T-cell (primary cell): ENCODE measurements at regions not wholly inside any gene's neighbourhood (a gene's known extent, or its start where the extent isn't known, plus 50 kb on each side); places are given as distances from the start of the nearest gene placed in this dataset.

ENCODE experiments used
- ATAC-seq, 4 experiments: fragments of 200-7000 bp in 3 of 4; fragments of 150-1000 bp in 1 of 4; cut with Tn5 transposase; replicated peaks in 1 of 4; 1 replicate in 3 of 4; 2 replicates in 1 of 4; pipeline ENCODE4 v1.10.0; 2021; ENCODE audit warnings: moderate library complexity in 3 of 4, mild to moderate bottlenecking in 2 of 4, moderate number of reproducible peaks in 1 of 4
- CTCF ChIA-PET, 2 donors: fragments of 300-600 bp; sonication (Branson Sonifier 250); formaldehyde crosslinking; loops; one replicate each; lab custom pipeline; 2022; ENCODE audit warnings: antibody characterized with exemption in 2 of 2; lab: Charles Lee
- POLR2A ChIA-PET, 2 donors: fragments of 300-600 bp; sonication (Branson Sonifier 250); formaldehyde crosslinking; loops; one replicate each; lab custom pipeline; 2022; ENCODE audit warnings: antibody characterized with exemption in 2 of 2; lab: Charles Lee
- DNase-seq, 35 experiments: peaks; one replicate each; pipeline versions ENCODE4 v3.0.0 to v3.0.0-alpha.2; 2013 to 2023
- H3K27ac ChIP-seq: one replicate; pipeline ENCODE4 v1.5.1; 2013; ENCODE audit warnings: low read length
- H3K27me3 ChIP-seq, 2 experiments: replicated peaks in 1 of 2; 1 replicate in 1 of 2; 2 replicates in 1 of 2; pipeline versions ENCODE4 v1.6.1 to v1.7.0; 2013; ENCODE audit warnings: low read length in 1 of 2, mixed read lengths in 1 of 2; ENCODE audit not compliant: control insufficient read depth in 2 of 2, insufficient read depth in 2 of 2; ENCODE audit errors: extremely low read depth in 1 of 2
- H3K36me3 ChIP-seq, 2 donors: 1 replicate in 1 of 2; 2 replicates in 1 of 2; pipeline versions ENCODE4 v1.6.1 to v1.7.0; 2013; ENCODE audit warnings: low read length in 1 of 2; ENCODE audit not compliant: control insufficient read depth in 2 of 2, insufficient read depth in 1 of 2; ENCODE audit errors: extremely low read depth in 1 of 2
- H3K4me1 ChIP-seq, 2 experiments: 1 replicate in 1 of 2; 2 replicates in 1 of 2; pipeline versions ENCODE4 v1.6.1 to v1.7.0; 2013; ENCODE audit warnings: low read length in 2 of 2, mixed read lengths in 1 of 2; ENCODE audit not compliant: insufficient read depth in 2 of 2, control insufficient read depth in 1 of 2; ENCODE audit errors: extremely low read depth in 1 of 2
- H3K4me3 ChIP-seq, 2 donors: 1 replicate in 1 of 2; 2 replicates in 1 of 2; pipeline versions ENCODE4 v1.5.1 to v1.7.0; 2013; ENCODE audit warnings: mild to moderate bottlenecking in 2 of 2, low read length in 1 of 2, moderate library complexity in 1 of 2; ENCODE audit not compliant: control insufficient read depth in 1 of 2; ENCODE audit errors: extremely low read depth in 1 of 2
- H3K9me3 ChIP-seq: 2 replicates; pipeline ENCODE4 v1.7.0; 2013
- H3K27ac Mint-ChIP-seq, 2 donors: one replicate each; pipeline ENCODE4 v1.8.0; 2020 to 2021; ENCODE audit warnings: mild to moderate bottlenecking in 2 of 2, mixed read lengths in 2 of 2
- H3K27me3 Mint-ChIP-seq, 2 donors: one replicate each; pipeline ENCODE4 v1.8.0; 2021 to 2022; ENCODE audit warnings: mixed read lengths in 2 of 2
- H3K36me3 Mint-ChIP-seq: one replicate; pipeline ENCODE4 v1.8.0; 2021; ENCODE audit warnings: mixed read lengths
- H3K4me1 Mint-ChIP-seq, 3 donors: one replicate each; pipeline ENCODE4 v1.8.0; 2020 to 2022; ENCODE audit warnings: mixed read lengths in 3 of 3, mild to moderate bottlenecking in 1 of 3
- H3K4me3 Mint-ChIP-seq, 3 donors: one replicate each; pipeline ENCODE4 v1.8.0; 2020 to 2022; ENCODE audit warnings: mild to moderate bottlenecking in 3 of 3, mixed read lengths in 3 of 3, moderate library complexity in 3 of 3
- H3K9me3 Mint-ChIP-seq, 3 donors: one replicate each; pipeline ENCODE4 v1.8.0; 2020 to 2022; ENCODE audit warnings: mixed read lengths in 3 of 3
- WGBS: methylation state at CpG from one replicate; pipeline ENCODE4 v1.1.5; 2013; ENCODE audit warnings: missing lambda C conversion rate; ENCODE audit not compliant: insufficient coverage; 5-methylcytosine and 5-hydroxymethylcytosine counted together

DNA sequence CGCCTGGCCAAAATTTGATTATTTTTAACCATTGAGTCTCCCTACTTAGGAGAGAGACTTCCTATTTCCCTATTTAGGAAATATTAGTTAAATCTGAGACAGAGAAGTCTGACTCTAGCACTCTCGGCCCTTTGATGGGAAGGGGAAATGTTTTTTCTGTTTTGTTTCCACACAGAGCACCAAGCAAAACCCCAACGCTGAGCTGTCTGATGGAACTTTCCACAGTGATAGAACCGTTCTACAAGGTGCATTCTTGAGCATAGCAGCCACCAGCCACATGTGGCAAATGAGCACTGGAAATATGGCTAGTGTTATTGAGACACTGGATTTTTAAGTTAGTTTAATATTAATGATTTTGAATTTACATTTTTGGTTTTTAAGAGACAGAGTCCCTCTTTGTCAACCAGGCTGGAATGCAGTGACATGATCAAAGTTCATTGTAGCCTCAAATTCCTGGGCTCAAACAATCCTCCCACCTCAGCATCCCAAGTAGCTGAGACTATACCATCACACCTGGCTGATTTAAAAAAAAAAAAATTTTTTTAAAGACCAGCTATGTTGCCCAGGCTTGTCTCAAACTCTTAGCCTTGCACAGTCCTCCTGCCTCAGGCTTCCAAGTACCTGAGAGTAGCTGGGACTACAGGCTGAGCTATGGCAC is 77.3 kb upstream of the GALNT2 start:
- Histone ChIP-seq H3K36me3 (no peaks in the 10 kb centered on the region), H3K9me3 (no peaks in the 10 kb centered on the region), H3K4me3 (no peak overlapping the region), H3K27me3 (peaks cover 0 to 4% of the 10 kb centered on the region in 2 experiments), H3K27ac (no peak overlapping the region), H3K4me1 (no peaks in the 10 kb centered on the region)
- H3K27me3 Mint-ChIP-seq: peaks cover 0 to 1% of the 10 kb centered on the region in 2 donors
- no peaks in the 10 kb centered on the region for H3K36me3 Mint-ChIP-seq
- no peaks in the 10 kb centered on the region for H3K9me3 Mint-ChIP-seq
- DNase-seq: no peak
- H3K4me3 Mint-ChIP-seq: no peak overlapping the region
- H3K4me1 Mint-ChIP-seq: peaks cover 0 to 7% (median 0%) of the 10 kb centered on the region in 3 donors
- H3K27ac Mint-ChIP-seq: no peak overlapping the region
- CTCF ChIA-PET: no interaction called here
- ATAC-seq: no peak
- 25% methylated on average over 2 of the region's 4 CpGs for WGBS
- POLR2A ChIA-PET: no interaction called here

DNA sequence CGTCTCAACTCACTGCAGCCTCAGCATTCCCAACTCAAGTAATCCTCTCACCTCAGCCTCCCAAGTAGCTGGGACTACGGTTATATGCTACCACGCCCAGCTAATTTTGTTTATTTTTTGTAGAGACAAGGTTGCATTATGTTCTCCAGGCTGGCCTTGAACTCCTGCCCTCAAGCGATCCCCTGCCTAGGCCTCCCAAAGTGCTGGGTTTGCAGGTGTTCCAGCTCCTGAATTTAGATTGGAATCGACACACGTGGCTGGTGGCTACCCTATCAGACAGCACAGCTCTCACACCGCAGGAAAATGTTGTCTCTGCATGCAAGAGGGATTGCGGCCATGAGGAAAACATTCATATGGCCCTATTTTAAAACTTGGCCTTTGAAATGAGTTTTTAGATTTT is 76.7 kb upstream of the GALNT2 start:
- 87% methylated on average over 3 of the region's 8 CpGs for WGBS
- ChIA-PET CTCF (no interaction called here), POLR2A (no interaction called here)

DNA sequence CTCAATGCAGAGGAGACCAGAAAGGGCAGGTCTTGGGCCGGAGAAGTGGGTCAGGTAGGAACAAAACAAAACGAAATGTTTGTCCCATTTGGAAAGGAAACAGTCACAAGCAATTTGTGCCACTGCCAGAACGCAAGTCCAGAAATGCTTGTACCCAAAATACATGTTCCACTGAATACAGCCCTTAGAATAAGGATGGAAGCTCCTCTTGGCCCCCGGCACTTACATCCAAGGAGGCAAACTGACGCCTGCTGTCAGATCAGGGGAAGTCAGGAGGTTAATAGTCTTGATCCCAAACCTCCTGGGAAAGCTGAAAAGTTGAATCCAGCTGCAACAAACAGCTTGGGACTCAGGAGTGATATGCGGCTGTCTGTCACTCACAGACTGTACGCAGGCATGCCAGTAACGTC is 75.9 kb upstream of the GALNT2 start:
- peaks cover 0 to 1% of the 10 kb centered on the region in 2 donors for H3K27me3 Mint-ChIP-seq
- Histone ChIP-seq H3K27me3 (peaks cover 0 to 4% of the 10 kb centered on the region in 2 experiments), H3K36me3 (no peaks in the 10 kb centered on the region), H3K4me1 (no peaks in the 10 kb centered on the region), H3K27ac (no peak overlapping the region), H3K4me3 (no peak overlapping the region), H3K9me3 (no peaks in the 10 kb centered on the region)
- WGBS: 85% methylated on average over 5 of the region's 8 CpGs
- ATAC-seq (no peak), DNase-seq (no peak)
- CTCF ChIA-PET: no interaction called here
- H3K4me3 Mint-ChIP-seq: no peak overlapping the region
- H3K4me1 Mint-ChIP-seq: peaks cover 0 to 7% (median 0%) of the 10 kb centered on the region in 3 donors
- POLR2A ChIA-PET: no interaction called here
- no peaks in the 10 kb centered on the region for H3K9me3 Mint-ChIP-seq
- H3K27ac Mint-ChIP-seq: no peak overlapping the region
- no peaks in the 10 kb centered on the region for H3K36me3 Mint-ChIP-seq

More for the DNA sequence above, 76.7 kb upstream of the GALNT2 start:
- DNase-seq: no peak
- no peaks in the 10 kb centered on the region for H3K9me3 Mint-ChIP-seq
- ATAC-seq: no peak
- H3K36me3 ChIP-seq: no peaks in the 10 kb centered on the region
- H3K27ac Mint-ChIP-seq: no peak overlapping the region
- H3K27ac ChIP-seq: no peak overlapping the region
- no peak overlapping the region for H3K4me3 ChIP-seq
- H3K36me3 Mint-ChIP-seq: no peaks in the 10 kb centered on the region
- H3K4me1 ChIP-seq: no peaks in the 10 kb centered on the region
- H3K9me3 ChIP-seq: no peaks in the 10 kb centered on the region
- H3K27me3 Mint-ChIP-seq: peaks cover 0 to 1% of the 10 kb centered on the region in 2 donors
- no peak overlapping the region for H3K4me3 Mint-ChIP-seq
- peaks cover 0 to 4% of the 10 kb centered on the region in 2 experiments for H3K27me3 ChIP-seq
- H3K4me1 Mint-ChIP-seq: peaks cover 0 to 7% (median 0%) of the 10 kb centered on the region in 3 donors

DNA sequence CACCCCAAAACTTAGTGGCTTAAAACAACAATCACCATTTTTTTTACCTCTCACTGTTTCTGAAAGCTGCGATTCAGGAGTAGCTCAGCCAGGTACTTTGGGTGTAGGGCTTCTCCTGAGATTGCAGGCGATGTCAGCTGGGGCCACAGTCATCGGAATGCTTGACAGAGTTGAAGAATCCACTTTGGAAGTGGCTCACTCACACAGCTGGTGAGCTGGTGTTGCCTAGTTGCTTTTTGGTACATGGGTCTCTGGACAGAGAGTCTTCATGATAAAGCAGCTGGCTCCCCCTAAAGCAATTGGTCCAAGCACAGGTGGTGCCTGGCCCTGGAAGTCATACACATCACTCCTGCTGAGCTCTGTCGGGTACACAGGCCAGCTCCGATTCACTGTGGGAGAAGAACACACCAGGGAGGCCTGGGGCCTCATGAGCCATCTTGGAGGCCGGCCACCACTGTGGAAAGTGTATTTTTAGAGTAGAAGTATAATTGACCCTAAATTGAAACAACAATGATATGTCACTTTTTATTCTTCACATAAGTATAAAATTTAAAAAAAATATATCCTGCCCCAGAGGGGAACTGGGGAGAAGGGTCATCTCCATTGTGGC is 75.2 kb upstream of the GALNT2 start:
- Histone ChIP-seq H3K4me1 (no peaks in the 10 kb centered on the region), H3K9me3 (no peaks in the 10 kb centered on the region), H3K27me3 (peaks cover 0 to 4% of the 10 kb centered on the region in 2 experiments), H3K27ac (no peak overlapping the region), H3K36me3 (no peaks in the 10 kb centered on the region), H3K4me3 (no peak overlapping the region)
- Mint-ChIP-seq H3K4me3 (no peak overlapping the region), H3K4me1 (peaks cover 0 to 4% (median 0%) of the 10 kb centered on the region in 3 donors), H3K27ac (no peak overlapping the region), H3K27me3 (peaks cover 0 to 1% of the 10 kb centered on the region in 2 donors), H3K36me3 (no peaks in the 10 kb centered on the region), H3K9me3 (no peaks in the 10 kb centered on the region)
- DNase-seq (no peak), ATAC-seq (no peak)
- POLR2A ChIA-PET: no interaction called here
- CTCF ChIA-PET: no interaction called here
- 89% methylated on average over 3 of the region's 6 CpGs for WGBS

DNA sequence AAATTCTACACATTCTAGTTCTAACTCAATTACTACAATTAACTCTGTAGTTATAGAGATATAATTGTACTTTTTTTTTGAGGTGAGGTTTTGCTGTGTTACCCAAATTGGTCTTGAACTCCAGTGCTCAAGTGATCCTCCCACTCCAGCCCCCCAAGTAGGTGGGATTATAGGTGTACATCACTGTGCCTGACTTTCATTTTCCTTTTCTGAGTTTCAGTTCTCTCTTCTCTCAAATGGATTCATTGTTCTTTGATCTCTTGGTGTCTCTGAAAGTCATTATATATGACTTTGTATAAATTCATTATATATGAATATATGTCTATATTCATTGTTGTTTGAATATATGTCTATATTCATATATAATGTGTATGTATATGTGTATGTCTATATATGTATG is 74.0 kb upstream of the GALNT2 start:
- Histone ChIP-seq H3K27me3 (peaks cover 0 to 4% of the 10 kb centered on the region in 2 experiments), H3K27ac (no peak overlapping the region), H3K9me3 (no peaks in the 10 kb centered on the region), H3K4me1 (no peaks in the 10 kb centered on the region), H3K36me3 (no peaks in the 10 kb centered on the region), H3K4me3 (no peak overlapping the region)
- no peaks in the 10 kb centered on the region for H3K36me3 Mint-ChIP-seq
- ChIA-PET POLR2A (no interaction called here), CTCF (no interaction called here)
- no peak overlapping the region for H3K27ac Mint-ChIP-seq
- H3K9me3 Mint-ChIP-seq: no peaks in the 10 kb centered on the region
- peaks cover 0 to 1% of the 10 kb centered on the region in 2 donors for H3K27me3 Mint-ChIP-seq
- DNase-seq: no peak
- ATAC-seq: no peak
- no peak overlapping the region for H3K4me3 Mint-ChIP-seq
- H3K4me1 Mint-ChIP-seq: no peaks in the 10 kb centered on the region

DNA sequence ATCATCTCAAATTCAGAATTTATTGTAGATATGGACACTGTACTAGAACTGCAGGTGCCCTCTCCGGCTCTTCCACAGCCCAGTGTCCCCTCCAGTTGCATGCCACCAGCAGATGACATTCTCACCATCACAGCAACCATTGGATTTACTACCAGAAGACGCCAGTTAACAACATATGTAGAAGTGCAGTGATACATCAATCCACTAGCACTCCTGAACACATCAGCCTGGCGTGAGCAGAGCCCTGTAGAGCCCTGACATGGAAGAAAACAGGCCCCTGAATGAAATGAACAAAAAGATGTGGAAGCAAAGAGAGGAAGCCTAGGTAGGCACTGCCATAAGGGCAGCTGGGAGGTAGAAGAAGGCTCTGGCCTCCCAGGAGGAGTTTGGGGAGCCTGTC is 73.1 kb upstream of the GALNT2 start:
- DNase-seq (no peak), ATAC-seq (no peak)
- H3K27me3 ChIP-seq: peaks cover 0 to 4% of the 10 kb centered on the region in 2 experiments
- Mint-ChIP-seq H3K4me3 (no peak overlapping the region), H3K36me3 (no peaks in the 10 kb centered on the region), H3K4me1 (no peaks in the 10 kb centered on the region), H3K27me3 (peaks cover 0 to 1% of the 10 kb centered on the region in 2 donors), H3K27ac (no peak overlapping the region), H3K9me3 (no peaks in the 10 kb centered on the region)
- WGBS: 67% methylated on average over 2 of the region's 3 CpGs
- H3K9me3 ChIP-seq: no peaks in the 10 kb centered on the region
- ChIA-PET POLR2A (no interaction called here), CTCF (no interaction called here)
- H3K27ac ChIP-seq: no peak overlapping the region
- no peaks in the 10 kb centered on the region for H3K4me1 ChIP-seq
- no peak overlapping the region for H3K4me3 ChIP-seq
- no peaks in the 10 kb centered on the region for H3K36me3 ChIP-seq
